NCI-H2107 (cell line): ENCODE measurements at regions not wholly inside any gene's neighbourhood (a gene's known extent, or its start where the extent isn't known, plus 50 kb on each side); places are given as distances from the start of the nearest gene placed in this dataset.

Source experiments
- DNase-seq: peaks from one replicate; lab custom pipeline; 2025; lab: John Stamatoyannopoulos, UW

GRCh38 chrX:147405764-147406163, 506.0 kb upstream of the FMR1 start:
- DNase-seq = no peak

- no peak for DNase-seq
These were observed 508.7 kb upstream of the FMR1 start for GRCh38 chrX:147403040-147403439.

- no peak for DNase-seq
These were observed 533.0 kb upstream of the FMR1 start for GRCh38 chrX:147378767-147379166.

GRCh38 chrX:147377728-147378127, 534.0 kb upstream of the FMR1 start:
- DNase-seq = no peak

GRCh38 chrX:147376601-147377422, 534.9 kb upstream of the FMR1 start:
- DNase-seq = peak; percentile 95

- DNase-seq = no peak
These were observed 546.8 kb upstream of the FMR1 start for GRCh38 chrX:147364896-147365295.

GRCh38 chrX:147351644-147352043, 537.1 kb upstream of the CXorf51A start:
- no peak for DNase-seq

GRCh38 chrX:147343467-147343866, 528.9 kb upstream of the CXorf51A start:
- DNase-seq = no peak

- no peak for DNase-seq
These were observed 527.7 kb upstream of the CXorf51A start for GRCh38 chrX:147342197-147342596.

- DNase-seq = no peak
These were observed 526.4 kb upstream of the CXorf51A start for GRCh38 chrX:147340947-147341346.

- no peak for DNase-seq
These were observed 519.3 kb upstream of the CXorf51A start for GRCh38 chrX:147333821-147334220.

GRCh38 chrX:147322496-147322895, 508.0 kb upstream of the CXorf51A start:
- DNase-seq = peak; percentile 3

GRCh38 chrX:147315483-147315882, 500.9 kb upstream of the CXorf51A start:
- DNase-seq = no peak
